ENCODE measurements at regions not wholly inside any gene's neighbourhood (a gene's known extent, or its start where the extent isn't known, plus 50 kb on each side); places are given as distances from the start of the nearest gene placed in this dataset.

DNA sequence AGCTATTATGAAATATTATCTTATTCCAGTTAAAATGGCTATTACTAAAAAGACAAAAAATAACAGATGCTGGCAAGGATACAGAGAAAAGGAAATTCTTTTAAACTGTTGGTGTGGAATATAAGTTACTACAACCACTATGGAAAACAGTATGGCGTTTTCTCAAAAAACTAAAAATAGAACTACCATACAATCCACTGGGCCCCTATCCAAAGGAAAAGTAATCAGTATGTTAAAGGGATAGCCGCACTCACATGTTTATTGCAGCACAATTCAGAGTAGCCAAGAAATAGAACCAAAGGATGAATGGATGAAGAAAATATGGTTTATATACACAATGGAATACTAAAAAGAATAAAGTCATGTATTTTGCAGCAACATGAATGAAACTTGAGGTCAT is 303.8 kb upstream of the ECI2 start:
- H3K4me3 ChIP-seq = no peak overlapping the region
- no peaks in the 10 kb centered on the region for H3K27me3 ChIP-seq
- DNase-seq (ENCODE audit: low spot score) = no peak
- peaks cover 0 to 6% of the 10 kb centered on the region in 2 donors for H3K4me1 ChIP-seq
- H3K36me3 ChIP-seq = no peaks in the 10 kb centered on the region
- TF ChIP-seq, protein P1, sequence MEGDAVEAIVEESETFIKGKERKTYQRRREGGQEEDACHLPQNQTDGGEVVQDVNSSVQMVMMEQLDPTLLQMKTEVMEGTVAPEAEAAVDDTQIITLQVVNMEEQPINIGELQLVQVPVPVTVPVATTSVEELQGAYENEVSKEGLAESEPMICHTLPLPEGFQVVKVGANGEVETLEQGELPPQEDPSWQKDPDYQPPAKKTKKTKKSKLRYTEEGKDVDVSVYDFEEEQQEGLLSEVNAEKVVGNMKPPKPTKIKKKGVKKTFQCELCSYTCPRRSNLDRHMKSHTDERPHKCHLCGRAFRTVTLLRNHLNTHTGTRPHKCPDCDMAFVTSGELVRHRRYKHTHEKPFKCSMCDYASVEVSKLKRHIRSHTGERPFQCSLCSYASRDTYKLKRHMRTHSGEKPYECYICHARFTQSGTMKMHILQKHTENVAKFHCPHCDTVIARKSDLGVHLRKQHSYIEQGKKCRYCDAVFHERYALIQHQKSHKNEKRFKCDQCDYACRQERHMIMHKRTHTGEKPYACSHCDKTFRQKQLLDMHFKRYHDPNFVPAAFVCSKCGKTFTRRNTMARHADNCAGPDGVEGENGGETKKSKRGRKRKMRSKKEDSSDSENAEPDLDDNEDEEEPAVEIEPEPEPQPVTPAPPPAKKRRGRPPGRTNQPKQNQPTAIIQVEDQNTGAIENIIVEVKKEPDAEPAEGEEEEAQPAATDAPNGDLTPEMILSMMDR (IDR thresholded peaks at IDR 0.05) = no peak
- no peak overlapping the region for H3K27ac ChIP-seq
- peaks cover 0 to 10% of the 10 kb centered on the region in 2 donors for H3K9me3 ChIP-seq

DNA sequence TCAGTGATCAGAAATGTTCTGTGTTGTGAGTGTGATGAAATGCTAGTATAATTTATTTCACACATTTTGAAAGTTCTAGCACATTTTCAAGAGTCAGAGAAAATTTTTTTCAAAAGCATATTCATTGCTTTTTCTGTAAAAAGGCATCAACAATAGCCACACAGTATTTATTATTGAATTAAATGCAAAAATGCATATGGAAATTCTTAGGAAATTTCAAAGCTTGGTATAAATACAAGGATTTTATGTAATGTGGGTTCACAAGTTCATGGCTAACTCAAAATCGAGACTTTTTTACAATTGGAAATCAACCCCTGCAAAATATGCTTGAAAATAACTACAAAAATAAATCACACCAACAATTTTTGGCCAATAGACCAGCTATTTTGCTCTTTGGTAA is 302.0 kb upstream of the ECI2 start:
- Histone ChIP-seq H3K4me1 (peaks cover 0 to 6% of the 10 kb centered on the region in 2 donors), H3K36me3 (no peaks in the 10 kb centered on the region), H3K9me3 (peaks cover 0 to 8% of the 10 kb centered on the region in 2 donors), H3K4me3 (no peak overlapping the region), H3K27ac (no peak overlapping the region), H3K27me3 (no peaks in the 10 kb centered on the region)
- no peak for DNase-seq (ENCODE audit: low spot score)
- TF ChIP-seq, protein P1 (IDR thresholded peaks at IDR 0.05) = no peak

DNA sequence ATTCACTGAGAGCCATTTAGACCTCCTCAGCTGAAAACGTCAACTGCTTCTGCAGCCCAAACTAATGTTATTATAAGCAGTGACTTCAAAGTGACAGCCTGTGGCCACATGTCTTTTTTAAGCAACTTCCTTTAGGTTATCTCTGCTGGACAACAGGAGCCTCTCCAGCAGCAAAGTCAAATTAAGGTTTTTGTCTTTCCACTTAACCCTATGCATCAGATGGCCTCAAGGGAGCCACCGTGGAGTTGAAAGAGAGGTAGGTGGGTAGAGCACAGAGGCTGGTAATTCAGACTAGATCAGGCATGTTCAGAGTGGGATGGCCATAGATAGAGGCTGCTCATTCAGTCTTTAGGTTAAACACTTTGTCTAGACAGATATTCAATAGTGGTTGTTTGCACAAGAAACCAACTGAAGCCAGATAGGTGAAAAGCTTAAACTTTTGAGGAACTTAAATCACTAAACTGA is 300.6 kb upstream of the ECI2 start:
- no peak overlapping the region for H3K4me3 ChIP-seq
- no peak for DNase-seq (ENCODE audit: low spot score)
- H3K36me3 ChIP-seq = no peaks in the 10 kb centered on the region
- no peak overlapping the region for H3K27ac ChIP-seq
- H3K9me3 ChIP-seq = peaks cover 0 to 5% of the 10 kb centered on the region in 2 donors
- TF ChIP-seq, protein P1 (IDR thresholded peaks at IDR 0.05) = no peak
- H3K4me1 ChIP-seq = peaks cover 0 to 6% of the 10 kb centered on the region in 2 donors
- no peaks in the 10 kb centered on the region for H3K27me3 ChIP-seq

DNA sequence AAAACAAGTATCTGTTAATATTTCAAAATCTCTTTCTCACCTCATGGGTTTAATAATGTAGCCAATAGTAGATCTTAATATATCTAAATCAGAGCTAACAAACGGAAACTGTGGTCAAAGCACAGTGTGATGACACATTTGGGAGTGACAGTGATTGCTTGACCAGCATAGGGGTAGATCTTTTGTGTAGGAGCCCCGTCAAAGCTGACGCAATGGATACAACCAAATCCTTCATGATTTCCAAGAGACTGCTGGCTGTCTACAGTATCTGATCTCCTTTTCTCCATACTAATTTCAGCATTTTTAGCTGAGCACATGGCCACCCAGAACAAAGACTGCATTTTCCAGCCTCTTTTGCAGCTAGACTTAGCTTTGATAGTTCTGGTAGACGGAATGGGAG is 299.3 kb upstream of the ECI2 start:
- Histone ChIP-seq H3K4me3 (no peak overlapping the region), H3K36me3 (no peaks in the 10 kb centered on the region), H3K27ac (no peak overlapping the region), H3K27me3 (no peaks in the 10 kb centered on the region), H3K9me3 (peaks cover 0 to 5% of the 10 kb centered on the region in 2 donors), H3K4me1 (peaks cover 0 to 6% of the 10 kb centered on the region in 2 donors)
- TF ChIP-seq, protein P1 (IDR thresholded peaks at IDR 0.05) = no peak
- DNase-seq (ENCODE audit: low spot score) = no peak

DNA sequence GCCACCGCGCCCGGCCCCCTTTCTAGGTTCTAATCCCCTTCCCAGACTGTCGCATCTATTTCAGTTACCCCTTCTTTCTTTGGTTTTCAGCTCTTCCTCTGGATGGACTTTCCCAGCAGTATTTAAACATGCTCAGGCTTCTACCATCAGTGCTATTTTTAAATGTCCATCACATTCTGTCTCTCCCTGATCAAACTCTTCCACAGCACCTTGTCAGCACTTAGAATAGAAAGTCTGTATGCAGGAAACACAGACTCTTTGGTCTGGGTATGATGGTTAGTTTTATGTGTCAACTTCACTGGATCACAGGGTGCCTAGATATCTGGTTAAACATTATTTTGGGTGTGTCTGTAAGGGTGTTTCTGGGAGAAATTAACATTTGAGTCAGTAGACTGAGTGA is 297.8 kb upstream of the ECI2 start:
- no peak overlapping the region for H3K27ac ChIP-seq
- TF ChIP-seq, protein P1 (IDR thresholded peaks at IDR 0.05) = no peak
- H3K9me3 ChIP-seq = peaks cover 0 to under 1% of the 10 kb centered on the region in 2 donors
- no peaks in the 10 kb centered on the region for H3K36me3 ChIP-seq
- no peak for DNase-seq (ENCODE audit: low spot score)
- no peak overlapping the region for H3K4me3 ChIP-seq
- no peaks in the 10 kb centered on the region for H3K27me3 ChIP-seq
- H3K4me1 ChIP-seq = peaks cover 0 to 6% of the 10 kb centered on the region in 2 donors

DNA sequence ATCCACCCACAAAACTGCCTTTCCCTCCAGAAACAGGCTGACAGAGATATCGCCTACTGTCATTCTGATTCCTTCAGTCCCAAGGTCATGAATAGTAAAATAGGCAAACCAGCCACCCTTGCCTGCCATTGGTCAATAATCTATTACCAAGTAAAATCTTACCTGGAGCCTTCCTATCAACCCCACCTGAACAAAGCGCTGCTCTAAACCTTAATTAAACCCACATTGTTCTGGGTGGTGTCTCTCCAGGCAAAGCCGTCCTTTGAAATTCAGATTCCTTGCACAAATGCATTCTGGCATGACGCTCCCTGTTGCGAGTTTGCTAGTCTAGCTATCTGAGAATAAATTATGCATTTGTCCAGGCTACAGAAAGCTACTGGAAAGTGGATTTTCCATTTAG is 291.6 kb upstream of the ECI2 start:
- no peak for DNase-seq (ENCODE audit: low spot score)

More for the DNA sequence above, 291.6 kb upstream of the ECI2 start:
- Histone ChIP-seq H3K4me1 (no peaks in the 10 kb centered on the region), H3K4me3 (no peak overlapping the region), H3K9me3 (no peaks in the 10 kb centered on the region), H3K27ac (no peak overlapping the region), H3K36me3 (no peaks in the 10 kb centered on the region), H3K27me3 (no peaks in the 10 kb centered on the region)
- TF ChIP-seq, protein P1 (IDR thresholded peaks at IDR 0.05) = no peak

Data from right atrium auricular region (tissue), 2 donors.